GM12892 (cell line): ENCODE measurements at regions not wholly inside any gene's neighbourhood (a gene's known extent, or its start where the extent isn't known, plus 50 kb on each side); places are given as distances from the start of the nearest gene placed in this dataset.

Experiments
- POLR2A ChIP-seq: IDR thresholded peaks from 2 replicates; pipeline ENCODE4 v1.6.1; 2011; ENCODE audit warnings: low read depth, low read length, control low read depth
- POLR2AphosphoS5 ChIP-seq: IDR thresholded peaks from 2 replicates; pipeline ENCODE4 v1.6.1; 2011; ENCODE audit warnings: low read depth, low read length, control low read depth
- TAF1 ChIP-seq: IDR thresholded peaks from 2 replicates; pipeline ENCODE4 v1.6.1; 2011; ENCODE audit warnings: low read depth, mild to moderate bottlenecking, control low read depth, low read length, borderline replicate concordance

- TF ChIP-seq POLR2A (no peak), POLR2AphosphoS5 (no peak), TAF1 (no peak)
These were observed 196.0 kb downstream of the URB2 start for GRCh38 chr1:229822026-229822425.
